22Rv1 (cell line): ENCODE measurements at regions not wholly inside any gene's neighbourhood (a gene's known extent, or its start where the extent isn't known, plus 50 kb on each side); places are given as distances from the start of the nearest gene placed in this dataset.

ENCODE experiments used
- ZFX ChIP-seq: fragments of 450-650 bp; IDR thresholded peaks from 2 replicates; pipeline ENCODE4 v1.6.1; 2017; ENCODE audit warnings: antibody characterized with exemption, borderline replicate concordance
- TF ChIP-seq, protein P1 (sequence below): fragments of 450-650 bp; IDR thresholded peaks from 2 replicates; pipeline ENCODE4 v1.5.1; 2017; ENCODE audit warnings: mild to moderate bottlenecking

DNA sequence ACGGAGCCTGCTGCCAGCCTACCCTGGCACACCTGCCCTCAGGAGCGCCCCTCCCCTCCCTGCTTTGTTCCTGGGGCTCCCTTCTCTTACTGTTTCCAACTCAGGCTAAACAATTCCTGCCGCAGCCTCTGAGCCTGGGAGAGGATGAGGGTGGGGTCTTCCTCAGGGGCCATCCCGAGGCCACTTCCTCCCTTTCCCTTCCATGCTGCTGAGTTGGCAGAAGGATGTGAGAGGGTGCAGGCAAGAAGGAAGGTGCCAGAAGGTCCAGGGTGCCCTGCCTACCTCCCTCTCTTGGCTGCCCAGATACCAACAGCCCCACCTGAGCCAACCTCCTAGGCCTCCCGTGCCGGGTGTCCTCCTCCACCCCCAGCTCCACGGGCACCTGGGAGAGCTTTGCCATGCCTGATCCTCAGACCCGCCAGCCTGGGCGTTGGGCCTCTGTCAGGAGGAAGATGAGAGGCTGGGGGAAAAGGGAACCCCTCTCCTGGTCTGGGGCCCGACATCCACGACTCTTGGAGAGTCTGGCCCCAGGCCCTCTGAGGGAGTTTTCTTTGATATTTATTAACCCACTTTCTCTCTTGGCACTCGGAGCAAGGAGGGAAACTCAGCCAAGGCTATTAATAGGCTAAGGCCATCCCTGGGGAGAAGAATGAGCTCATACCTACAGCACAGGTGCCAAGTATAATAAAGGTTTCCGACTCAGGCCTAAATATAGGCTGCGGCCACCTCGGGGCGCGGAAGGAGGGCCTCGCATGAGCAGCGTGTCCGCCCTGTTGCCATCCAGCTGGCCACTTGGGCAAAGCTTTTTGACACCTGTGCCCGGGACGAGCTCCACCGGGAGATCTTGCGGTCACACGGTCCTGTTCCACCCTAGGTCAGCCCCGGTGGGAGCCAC is 232.0 kb downstream of the ENGASE start:
- TF ChIP-seq, protein P1, sequence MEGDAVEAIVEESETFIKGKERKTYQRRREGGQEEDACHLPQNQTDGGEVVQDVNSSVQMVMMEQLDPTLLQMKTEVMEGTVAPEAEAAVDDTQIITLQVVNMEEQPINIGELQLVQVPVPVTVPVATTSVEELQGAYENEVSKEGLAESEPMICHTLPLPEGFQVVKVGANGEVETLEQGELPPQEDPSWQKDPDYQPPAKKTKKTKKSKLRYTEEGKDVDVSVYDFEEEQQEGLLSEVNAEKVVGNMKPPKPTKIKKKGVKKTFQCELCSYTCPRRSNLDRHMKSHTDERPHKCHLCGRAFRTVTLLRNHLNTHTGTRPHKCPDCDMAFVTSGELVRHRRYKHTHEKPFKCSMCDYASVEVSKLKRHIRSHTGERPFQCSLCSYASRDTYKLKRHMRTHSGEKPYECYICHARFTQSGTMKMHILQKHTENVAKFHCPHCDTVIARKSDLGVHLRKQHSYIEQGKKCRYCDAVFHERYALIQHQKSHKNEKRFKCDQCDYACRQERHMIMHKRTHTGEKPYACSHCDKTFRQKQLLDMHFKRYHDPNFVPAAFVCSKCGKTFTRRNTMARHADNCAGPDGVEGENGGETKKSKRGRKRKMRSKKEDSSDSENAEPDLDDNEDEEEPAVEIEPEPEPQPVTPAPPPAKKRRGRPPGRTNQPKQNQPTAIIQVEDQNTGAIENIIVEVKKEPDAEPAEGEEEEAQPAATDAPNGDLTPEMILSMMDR, result no peak
- no peak for TF ChIP-seq ZFX
